HepG2 (cell line): ENCODE measurements at regions not wholly inside any gene's neighbourhood (a gene's known extent, or its start where the extent isn't known, plus 50 kb on each side); places are given as distances from the start of the nearest gene placed in this dataset.

Source experiments
- BHLHE40 ChIP-seq: IDR thresholded peaks from 2 replicates; pipeline ENCODE4 v1.6.1; 2011; ENCODE audit warnings: low read length, improper control_type of control experiment
- CSRNP1 ChIP-seq: sonication (generic); formaldehyde crosslinking; IDR thresholded peaks from 2 replicates; pipeline ENCODE4 v1.8.1; 2023; ENCODE audit warnings: mild to moderate bottlenecking, missing genetic modification reagents
- DPF2 ChIP-seq: sonication (generic); formaldehyde crosslinking; IDR thresholded peaks from 2 replicates; pipeline ENCODE4 v1.4.0; 2020; ENCODE audit warnings: mild to moderate bottlenecking, low read depth, missing genetic modification reagents, borderline replicate concordance
- FOXM1 ChIP-seq: sonication (generic); formaldehyde crosslinking; IDR thresholded peaks from 2 replicates; pipeline ENCODE4 v1.5.0; 2020; ENCODE audit warnings: missing genetic modification reagents
- KAT7 ChIP-seq: IDR thresholded peaks from 2 replicates; pipeline ENCODE4 v1.6.1; 2018; ENCODE audit warnings: borderline replicate concordance, missing compliant biosample characterization
- NONO ChIP-seq, 2 experiments: fragments of 450-650 bp in 1 of 2; sonication (generic) in 1 of 2; formaldehyde crosslinking in 1 of 2; IDR thresholded peaks in 1 of 2; conservative IDR thresholded peaks in 1 of 2; 2 replicates each; pipeline versions ENCODE4 v1.6.1 to v1.8.0; 2017 to 2022; ENCODE audit warnings: mild to moderate bottlenecking in 1 of 2, missing genetic modification reagents in 1 of 2, moderate library complexity in 1 of 2
- PCBP1 ChIP-seq: fragments of 200-400 bp; formaldehyde crosslinking; IDR thresholded peaks from 2 replicates; pipeline ENCODE4 v1.6.1; 2017; ENCODE audit warnings: mild to moderate bottlenecking, low read depth, low read length, borderline replicate concordance
- PPARG ChIP-seq: conservative IDR thresholded peaks from 2 replicates; pipeline ENCODE4 v1.6.1; 2016; ENCODE audit warnings: missing biosample characterization, missing genetic modification reagents
- RAD21 ChIP-seq: fragments of 450-650 bp; formaldehyde crosslinking; IDR thresholded peaks from 2 replicates; pipeline ENCODE4 v1.5.0; 2020; ENCODE audit warnings: mild to moderate bottlenecking
- RARA ChIP-seq: IDR thresholded peaks from 2 replicates; pipeline ENCODE4 v1.6.1; 2016; ENCODE audit warnings: missing genetic modification reagents, missing compliant biosample characterization
- SAP130 ChIP-seq: IDR thresholded peaks from 2 replicates; pipeline ENCODE4 v1.6.1; 2016; ENCODE audit warnings: low read depth
- SMAD3 ChIP-seq: sonication (generic); formaldehyde crosslinking; IDR thresholded peaks from 2 replicates; pipeline ENCODE4 v1.4.0; 2020; ENCODE audit warnings: missing genetic modification reagents
- ZBTB39 ChIP-seq: sonication (generic); formaldehyde crosslinking; IDR thresholded peaks from 2 replicates; pipeline ENCODE4 v1.5.0; 2020; ENCODE audit warnings: missing genetic modification reagents
- ZBTB43 ChIP-seq: sonication (generic); formaldehyde crosslinking; conservative IDR thresholded peaks from 2 replicates; pipeline ENCODE4 v1.4.0; 2020; ENCODE audit warnings: missing genetic modification reagents
- ZKSCAN1 ChIP-seq: fragments of 150-350 bp; IDR thresholded peaks from 2 replicates; pipeline ENCODE4 v1.6.1; 2014; ENCODE audit warnings: low read length
- ZMYM4 ChIP-seq: sonication (generic); formaldehyde crosslinking; IDR thresholded peaks from 2 replicates; pipeline ENCODE4 v1.8.1; 2023; ENCODE audit warnings: mild to moderate bottlenecking, missing genetic modification reagents
- ZNF512B ChIP-seq: sonication (generic); formaldehyde crosslinking; IDR thresholded peaks from 2 replicates; pipeline ENCODE4 v1.5.1; 2020; ENCODE audit warnings: missing genetic modification reagents, mild to moderate bottlenecking, borderline replicate concordance
- ZNF800 ChIP-seq: sonication (generic); formaldehyde crosslinking; IDR thresholded peaks from 2 replicates; pipeline ENCODE4 v1.4.0; 2020; ENCODE audit warnings: missing genetic modification reagents

- TF ChIP-seq SAP130 (peak; percentile 74), PPARG (CRISPR knock-in tag) (0 out of 2 replicates have a peak, but pooled peaks have one; percentile 58), DPF2 (CRISPR knock-in tag) (peak; percentile 58; the same call in 1 of the 2 replicates), RAD21 (CRISPR knock-in tag) (no peak), ZBTB43 (CRISPR knock-in tag) (0 out of 2 replicates have a peak, but pooled peaks have one; percentile 50), FOXM1 (CRISPR knock-in tag) (no peak), ZNF512B (CRISPR knock-in tag) (0 out of 2 replicates have a peak, but pooled peaks have one; percentile 30), BHLHE40 (no peak), KAT7 (CRISPR knock-in tag) (no peak), SMAD3 (CRISPR knock-in tag) (peak; percentile 24; the same call in 1 of the 2 replicates), RARA (CRISPR knock-in tag) (no peak; the same call in 1 of the 2 replicates), CSRNP1 (no peak), ZMYM4 (CRISPR knock-in tag) (peak; percentile 82), ZNF800 (0 out of 2 replicates have a peak, but pooled peaks have one; percentile 27), NONO (IDR thresholded peaks at IDR 0.05) (no peak), NONO (CRISPR knock-in tag; conservative IDR thresholded peaks at IDR 0.05) (peak; percentile 32; the same call in 1 of the 2 replicates), ZKSCAN1 (no peak), PCBP1 (no peak), ZBTB39 (no peak)
Observed at GRCh38 chr17:13403982-13404946, 197.5 kb downstream of the HS3ST3A1 start (continued).
